GM12875 (cell line): ENCODE measurements at regions not wholly inside any gene's neighbourhood (a gene's known extent, or its start where the extent isn't known, plus 50 kb on each side); places are given as distances from the start of the nearest gene placed in this dataset.

ENCODE experiments used
- H3K4me3 ChIP-seq: one replicate; pipeline ENCODE4 v1.5.1; 2011; ENCODE audit warnings: low read depth, low read length, control low read depth
- TF ChIP-seq, protein P1 (sequence below): IDR thresholded peaks from 2 replicates; pipeline ENCODE4 v1.5.1; 2011; ENCODE audit warnings: low read depth, mild to moderate bottlenecking, control low read depth, inconsistent platforms, low read length, moderate library complexity, borderline replicate concordance; ENCODE audit not compliant: insufficient read depth

GRCh38 chr4:100100985-100101384, 89.3 kb downstream of the DDIT4L start:
- no peak overlapping the region for H3K4me3 ChIP-seq
- TF ChIP-seq, protein P1, sequence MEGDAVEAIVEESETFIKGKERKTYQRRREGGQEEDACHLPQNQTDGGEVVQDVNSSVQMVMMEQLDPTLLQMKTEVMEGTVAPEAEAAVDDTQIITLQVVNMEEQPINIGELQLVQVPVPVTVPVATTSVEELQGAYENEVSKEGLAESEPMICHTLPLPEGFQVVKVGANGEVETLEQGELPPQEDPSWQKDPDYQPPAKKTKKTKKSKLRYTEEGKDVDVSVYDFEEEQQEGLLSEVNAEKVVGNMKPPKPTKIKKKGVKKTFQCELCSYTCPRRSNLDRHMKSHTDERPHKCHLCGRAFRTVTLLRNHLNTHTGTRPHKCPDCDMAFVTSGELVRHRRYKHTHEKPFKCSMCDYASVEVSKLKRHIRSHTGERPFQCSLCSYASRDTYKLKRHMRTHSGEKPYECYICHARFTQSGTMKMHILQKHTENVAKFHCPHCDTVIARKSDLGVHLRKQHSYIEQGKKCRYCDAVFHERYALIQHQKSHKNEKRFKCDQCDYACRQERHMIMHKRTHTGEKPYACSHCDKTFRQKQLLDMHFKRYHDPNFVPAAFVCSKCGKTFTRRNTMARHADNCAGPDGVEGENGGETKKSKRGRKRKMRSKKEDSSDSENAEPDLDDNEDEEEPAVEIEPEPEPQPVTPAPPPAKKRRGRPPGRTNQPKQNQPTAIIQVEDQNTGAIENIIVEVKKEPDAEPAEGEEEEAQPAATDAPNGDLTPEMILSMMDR: no peak

- no peak overlapping the region for H3K4me3 ChIP-seq
- TF ChIP-seq, protein P1: no peak
Observed at GRCh38 chr4:100099746-100100145, 90.5 kb downstream of the DDIT4L start.

- no peak overlapping the region for H3K4me3 ChIP-seq
- TF ChIP-seq, protein P1: no peak
Observed at GRCh38 chr4:100098681-100099080, 91.6 kb downstream of the DDIT4L start.

DNA sequence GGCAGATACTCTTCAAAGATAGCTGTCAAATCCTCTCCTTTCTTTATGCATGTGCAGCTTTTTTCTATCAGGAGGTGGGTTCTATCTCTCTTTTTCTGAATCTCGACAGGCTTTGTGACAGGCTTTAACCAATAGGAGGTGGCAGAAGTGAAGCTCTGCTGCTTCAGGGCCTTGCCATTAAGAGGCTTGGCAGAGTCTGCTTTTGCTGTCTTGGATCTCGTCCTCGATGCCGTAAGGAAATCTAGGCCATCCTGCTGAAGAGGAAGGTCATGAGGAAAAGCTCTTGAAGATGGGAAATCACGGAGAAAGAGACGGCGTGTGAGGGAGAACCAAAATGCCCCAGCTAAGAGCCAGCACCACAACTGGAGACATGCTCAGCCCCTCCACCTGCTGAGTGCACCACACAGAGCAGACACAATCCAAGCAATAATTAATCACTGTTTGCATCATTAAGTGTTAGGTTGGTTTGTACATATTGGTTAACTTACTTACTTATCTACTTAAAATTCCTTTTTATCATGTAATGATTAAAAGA, 92.2 kb downstream of the DDIT4L start:
- TF ChIP-seq, protein P1: no peak
- H3K4me3 ChIP-seq: no peak overlapping the region

- TF ChIP-seq, protein P1: peak; percentile 83
- no peak overlapping the region for H3K4me3 ChIP-seq
Observed at GRCh38 chr4:100095729-100096595, 94.3 kb downstream of the DDIT4L start.

DNA sequence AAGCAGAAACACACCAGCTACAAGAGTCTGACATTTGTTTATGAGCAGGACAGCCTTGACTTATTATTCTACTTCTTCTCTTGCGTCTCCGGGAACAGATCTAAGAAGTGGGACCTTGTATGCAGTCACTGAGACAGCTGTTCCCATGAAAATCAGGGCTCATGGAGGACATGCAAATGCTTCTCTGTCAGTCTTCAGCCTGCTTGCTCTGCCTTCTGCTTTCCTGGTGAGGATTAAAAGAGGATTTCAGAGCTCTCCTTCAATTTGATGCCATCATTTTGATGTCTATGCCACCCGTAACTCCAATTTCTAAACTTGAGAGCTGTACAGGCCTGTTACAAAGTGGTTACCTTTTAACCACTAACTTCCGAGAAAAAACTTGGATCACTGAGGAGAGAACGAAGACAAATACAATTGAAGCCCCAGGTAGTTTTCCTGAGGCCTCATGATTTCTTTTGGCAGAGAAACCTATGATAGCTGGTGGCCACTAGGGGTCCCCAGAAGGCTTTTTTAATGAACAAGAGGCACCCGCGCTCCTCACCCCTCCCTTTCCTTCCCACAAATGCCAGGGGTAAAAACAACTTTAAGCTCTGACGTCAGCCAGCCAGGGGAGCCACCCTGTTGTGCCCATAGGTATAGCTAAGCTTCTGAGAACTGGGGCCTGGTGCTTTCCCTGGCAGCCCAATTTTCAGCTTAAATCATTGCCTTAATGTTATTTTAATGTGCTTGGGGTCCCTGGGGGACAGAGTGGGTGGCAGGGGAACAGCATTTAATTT, 97.0 kb downstream of the DDIT4L start:
- H3K4me3 ChIP-seq: no peak overlapping the region
- TF ChIP-seq, protein P1: peak; percentile 75

- H3K4me3 ChIP-seq: no peak overlapping the region
- TF ChIP-seq, protein P1: no peak
Observed at GRCh38 chr4:100087743-100088142, 102.5 kb downstream of the DDIT4L start.
